ENCODE measurements at regions not wholly inside any gene's neighbourhood (a gene's known extent, or its start where the extent isn't known, plus 50 kb on each side); places are given as distances from the start of the nearest gene placed in this dataset.

DNA sequence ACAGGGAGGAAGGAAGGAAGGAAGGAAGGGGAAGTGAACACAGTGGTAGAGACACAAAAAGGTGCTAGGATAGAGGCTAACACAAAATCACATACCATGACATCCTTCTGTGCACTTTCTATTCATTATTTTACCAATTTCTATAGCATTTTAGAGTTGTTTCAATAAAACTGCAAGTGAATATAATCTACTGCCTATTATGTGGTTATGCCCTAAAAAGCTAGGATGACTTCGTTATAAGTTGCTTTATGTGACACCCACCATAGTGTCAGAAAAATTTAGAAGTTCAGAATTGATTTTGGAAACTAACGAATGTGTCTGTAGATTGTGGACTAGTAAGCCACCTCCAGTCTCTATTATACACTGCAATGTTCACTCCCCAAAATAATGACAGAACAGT lies 59.4 kb upstream of the EDNRA start:
- TF ChIP-seq POLR2A (IDR thresholded peaks at IDR 0.05; ENCODE audit: low read depth, low read length), result no peak
- TF ChIP-seq TAF1 (IDR thresholded peaks at IDR 0.05; ENCODE audit: borderline replicate concordance, low read depth, low read length), result no peak
- no peak for TF ChIP-seq POLR2AphosphoS5 (IDR thresholded peaks at IDR 0.05; ENCODE audit: low read depth, low read length)
- FAIRE-seq, result no peak
- DNase-seq (ENCODE audit: insufficient read length), result no peak

DNA sequence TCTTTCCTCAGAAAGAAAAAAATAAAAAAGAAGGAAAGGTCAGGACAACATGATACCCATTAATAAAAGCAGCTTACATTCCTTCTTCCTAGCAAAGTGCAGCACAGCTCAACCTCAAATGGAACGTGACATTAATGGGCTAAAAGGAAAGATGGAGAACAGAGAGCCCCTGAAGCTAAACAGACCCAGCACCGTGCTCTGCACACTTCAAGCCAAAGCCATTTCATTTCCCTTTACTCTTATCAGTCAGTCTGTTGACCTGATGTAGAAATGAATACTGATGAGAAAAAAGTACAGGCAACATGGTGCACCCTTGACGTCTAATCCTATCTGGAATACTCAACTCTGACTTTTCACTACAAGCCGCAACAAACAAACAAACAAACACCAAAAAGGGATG lies 57.7 kb upstream of the EDNRA start:
- no peak for TF ChIP-seq POLR2AphosphoS5 (IDR thresholded peaks at IDR 0.05; ENCODE audit: low read depth, low read length)
- no peak for TF ChIP-seq POLR2A (IDR thresholded peaks at IDR 0.05; ENCODE audit: low read depth, low read length)
- no peak for TF ChIP-seq TAF1 (IDR thresholded peaks at IDR 0.05; ENCODE audit: borderline replicate concordance, low read depth, low read length)
- no peak for DNase-seq (ENCODE audit: insufficient read length)

DNA sequence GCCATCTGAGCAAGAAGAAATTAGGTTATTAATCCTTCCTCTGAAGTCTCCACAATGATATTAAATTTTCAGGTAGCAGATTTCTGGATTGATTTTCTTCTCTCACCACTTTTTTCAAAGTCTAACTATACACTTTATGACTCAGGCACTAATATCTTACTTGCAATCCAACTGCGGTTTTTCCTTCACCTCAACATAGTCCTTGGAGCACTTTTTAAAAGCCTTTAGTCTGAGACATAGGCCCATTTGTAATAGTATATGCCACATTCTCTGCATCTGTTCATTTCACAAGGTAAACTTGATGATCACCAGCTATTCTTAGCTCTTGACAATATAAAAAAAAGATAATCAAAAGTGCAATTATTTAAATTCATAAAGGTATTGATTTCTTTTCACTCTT lies 55.9 kb upstream of the EDNRA start:
- FAIRE-seq (no peak), DNase-seq (ENCODE audit: insufficient read length) (no peak)
- TF ChIP-seq POLR2A (IDR thresholded peaks at IDR 0.05; ENCODE audit: low read depth, low read length) (no peak), POLR2AphosphoS5 (IDR thresholded peaks at IDR 0.05; ENCODE audit: low read depth, low read length) (no peak), TAF1 (IDR thresholded peaks at IDR 0.05; ENCODE audit: borderline replicate concordance, low read depth, low read length) (no peak)

More for the DNA sequence above, 57.7 kb upstream of the EDNRA start:
- FAIRE-seq, result no peak

DNA sequence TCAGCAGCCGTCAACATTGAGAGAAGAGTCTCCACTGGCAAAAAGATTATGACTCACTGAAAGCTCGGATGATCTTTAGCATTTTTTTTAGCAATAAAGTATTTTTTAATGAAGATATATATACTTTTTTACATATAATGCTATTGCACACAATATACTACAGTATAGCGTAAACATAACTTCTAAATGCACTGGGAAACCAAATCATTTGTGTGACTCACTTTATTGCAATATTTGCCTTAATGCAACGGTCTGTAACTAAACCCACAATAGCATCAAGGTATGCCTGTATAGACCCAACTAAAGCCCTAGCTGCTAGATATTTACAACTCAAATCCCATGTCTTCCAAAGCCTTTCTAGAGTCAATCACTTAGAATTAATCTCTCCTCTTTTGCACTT lies 52.3 kb upstream of the EDNRA start:
- FAIRE-seq, result no peak
- TF ChIP-seq TAF1 (IDR thresholded peaks at IDR 0.05; ENCODE audit: borderline replicate concordance, low read depth, low read length), result no peak
- no peak for TF ChIP-seq POLR2A (IDR thresholded peaks at IDR 0.05; ENCODE audit: low read depth, low read length)
- TF ChIP-seq POLR2AphosphoS5 (IDR thresholded peaks at IDR 0.05; ENCODE audit: low read depth, low read length), result no peak

DNA sequence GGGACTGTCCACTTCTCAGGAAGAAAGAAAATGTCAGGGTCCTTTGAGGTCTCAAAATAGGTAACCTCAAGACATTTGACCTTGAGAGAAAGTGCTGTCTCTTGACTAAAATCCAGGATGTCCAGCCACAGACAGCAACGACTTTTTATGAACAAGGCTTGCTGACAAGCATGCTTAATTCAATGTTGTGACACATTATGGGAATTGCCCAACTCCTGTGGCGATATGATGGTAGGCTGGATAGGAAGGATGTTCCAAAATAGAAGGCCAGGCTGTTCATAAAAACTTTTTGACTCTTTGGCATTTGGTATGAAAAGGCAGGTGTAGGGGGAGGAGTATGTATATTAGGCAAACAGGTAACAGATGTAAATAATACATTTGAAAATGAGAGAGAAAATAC lies 50.8 kb upstream of the EDNRA start:
- TF ChIP-seq POLR2A (IDR thresholded peaks at IDR 0.05; ENCODE audit: low read depth, low read length) (no peak), POLR2AphosphoS5 (IDR thresholded peaks at IDR 0.05; ENCODE audit: low read depth, low read length) (no peak), TAF1 (IDR thresholded peaks at IDR 0.05; ENCODE audit: borderline replicate concordance, low read depth, low read length) (no peak)
- no peak for DNase-seq (ENCODE audit: insufficient read length)
- FAIRE-seq, result no peak

More for the DNA sequence above, 52.3 kb upstream of the EDNRA start:
- no peak for DNase-seq (ENCODE audit: insufficient read length)

Measured in GM12892 (cell line).